Nephron progenitor cell (in vitro differentiated cells): ENCODE measurements at regions not wholly inside any gene's neighbourhood (a gene's known extent, or its start where the extent isn't known, plus 50 kb on each side); places are given as distances from the start of the nearest gene placed in this dataset.
"Not testable (repeated sequence)": the region's sequence is repeated elsewhere in the genome, so short reads cannot be mapped to it uniquely, and the experiment has no call there.

Source experiments
- DNase-seq: peaks from one replicate; pipeline ENCODE4 v3.0.0; 2021
- H3K27ac Mint-ChIP-seq: 2 replicates; pipeline ENCODE4 v1.8.0; 2021; ENCODE audit warnings: mild to moderate bottlenecking, moderate library complexity, mixed read lengths
- H3K27me3 Mint-ChIP-seq: 2 replicates; pipeline ENCODE4 v1.8.0; 2021; ENCODE audit warnings: mild to moderate bottlenecking, low read depth, mixed read lengths; ENCODE audit not compliant: poor library complexity
- H3K36me3 Mint-ChIP-seq: 2 replicates; pipeline ENCODE4 v1.8.0; 2021; ENCODE audit warnings: low read depth, mixed read lengths
- H3K4me1 Mint-ChIP-seq: 2 replicates; pipeline ENCODE4 v1.8.0; 2021; ENCODE audit warnings: mixed read lengths
- H3K4me3 Mint-ChIP-seq: 2 replicates; pipeline ENCODE4 v1.8.0; 2021; ENCODE audit warnings: mild to moderate bottlenecking, moderate library complexity, mixed read lengths
- H3K9me3 Mint-ChIP-seq: 2 replicates; pipeline ENCODE4 v1.8.0; 2021; ENCODE audit warnings: mild to moderate bottlenecking, moderate library complexity, mixed read lengths
- CTCF ChIP-seq: fragments of 200-600 bp; sonication (generic); IDR thresholded peaks from 2 replicates; pipeline ENCODE4 v1.5.0; 2021; ENCODE audit warnings: antibody characterized with exemption

- Mint-ChIP-seq H3K4me1 (no peaks in the 10 kb centered on the region), H3K27ac (no peak overlapping the region), H3K9me3 (peaks cover 22% of the 10 kb centered on the region), H3K36me3 (peaks cover 6% of the 10 kb centered on the region), H3K4me3 (no peak overlapping the region), H3K27me3 (no peaks in the 10 kb centered on the region)
- no peak for DNase-seq
- TF ChIP-seq CTCF: no peak
These were observed 131.1 kb downstream of the MTERF1 start for GRCh38 chr7:91749418-91749817.

GRCh38 chr7:91750091-91750490 lies 130.4 kb downstream of the MTERF1 start:
- no peaks in the 10 kb centered on the region for H3K4me1 Mint-ChIP-seq
- H3K27ac Mint-ChIP-seq: no peak overlapping the region
- no peak for DNase-seq
- no peak overlapping the region for H3K4me3 Mint-ChIP-seq
- peaks cover 6% of the 10 kb centered on the region for H3K36me3 Mint-ChIP-seq
- no peak for TF ChIP-seq CTCF
- H3K27me3 Mint-ChIP-seq: no peaks in the 10 kb centered on the region
- H3K9me3 Mint-ChIP-seq: peaks cover 22% of the 10 kb centered on the region

GRCh38 chr7:91752102-91752501 lies 128.4 kb downstream of the MTERF1 start:
- DNase-seq: no peak
- Mint-ChIP-seq H3K9me3 (peaks cover 24% of the 10 kb centered on the region), H3K4me3 (no peak overlapping the region), H3K27ac (no peak overlapping the region), H3K36me3 (peaks cover 7% of the 10 kb centered on the region), H3K4me1 (no peaks in the 10 kb centered on the region), H3K27me3 (no peaks in the 10 kb centered on the region)
- no peak for TF ChIP-seq CTCF

- H3K9me3 Mint-ChIP-seq: peaks cover 21% of the 10 kb centered on the region
- not testable (repeated sequence) for H3K27me3 Mint-ChIP-seq, H3K27ac Mint-ChIP-seq, H3K4me3 Mint-ChIP-seq, H3K4me1 Mint-ChIP-seq, DNase-seq
- peaks cover 12% of the 10 kb centered on the region for H3K36me3 Mint-ChIP-seq
These were observed 126.2 kb downstream of the MTERF1 start for GRCh38 chr7:91754280-91754679.

GRCh38 chr7:91755121-91755520 lies 125.4 kb downstream of the MTERF1 start:
- peaks cover 16% of the 10 kb centered on the region for H3K9me3 Mint-ChIP-seq
- H3K4me1 Mint-ChIP-seq, DNase-seq, H3K4me3 Mint-ChIP-seq, H3K27ac Mint-ChIP-seq, H3K36me3 Mint-ChIP-seq, H3K27me3 Mint-ChIP-seq: not testable (repeated sequence)

- Mint-ChIP-seq H3K36me3 (peaks cover 15% of the 10 kb centered on the region), H3K4me3 (no peak overlapping the region), H3K4me1 (peaks cover 5% of the 10 kb centered on the region), H3K9me3 (peaks cover 56% of the 10 kb centered on the region), H3K27me3 (no peaks in the 10 kb centered on the region), H3K27ac (no peak overlapping the region)
- peak; percentile 48 for DNase-seq
- no peak for TF ChIP-seq CTCF
These were observed 121.2 kb downstream of the MTERF1 start for GRCh38 chr7:91759205-91759863.

GRCh38 chr7:91767820-91768219 lies 112.7 kb downstream of the MTERF1 start:
- Mint-ChIP-seq H3K27ac (no peak overlapping the region), H3K4me3 (no peak overlapping the region), H3K4me1 (no peaks in the 10 kb centered on the region), H3K27me3 (no peaks in the 10 kb centered on the region), H3K9me3 (peaks cover 37% of the 10 kb centered on the region), H3K36me3 (peaks cover 4% of the 10 kb centered on the region)
- DNase-seq: no peak
- TF ChIP-seq CTCF: no peak
